Naive thymus-derived CD4-positive, alpha-beta T cell (primary cell): ENCODE measurements at regions not wholly inside any gene's neighbourhood (a gene's known extent, or its start where the extent isn't known, plus 50 kb on each side); places are given as distances from the start of the nearest gene placed in this dataset.

Source experiments
- ATAC-seq: fragments of 150-1000 bp; cut with Tn5 transposase; 2 replicates; pipeline ENCODE4 v1.10.0; 2021; ENCODE audit warnings: mild to moderate bottlenecking, moderate library complexity
- CTCF ChIA-PET: fragments of 350-600 bp; sonication (Branson Sonifier 250); formaldehyde crosslinking; loops from one replicate; lab custom pipeline; 2021; ENCODE audit warnings: antibody characterized with exemption; lab: Charles Lee
- POLR2A ChIA-PET: fragments of 350-600 bp; sonication (Branson Sonifier 250); formaldehyde crosslinking; loops from one replicate; lab custom pipeline; 2021; ENCODE audit warnings: antibody characterized with exemption, inconsistent platforms; lab: Charles Lee
- DNase-seq, 9 donors: peaks; one replicate each; pipeline versions ENCODE4 v3.0.0 to v3.0.0-alpha.2; 2020 to 2022; ENCODE audit warnings: mixed read lengths in 1 of 9
- H3K27ac ChIP-seq: one replicate; pipeline ENCODE4 v1.7.0; 2013; ENCODE audit warnings: mild to moderate bottlenecking, low read depth, low read length, moderate library complexity
- H3K27me3 ChIP-seq, 2 donors: one replicate each; pipeline ENCODE4 v1.7.0; 2013; ENCODE audit warnings: low read length in 2 of 2, mild to moderate bottlenecking in 2 of 2, moderate library complexity in 2 of 2; ENCODE audit not compliant: control insufficient read depth in 2 of 2, insufficient read depth in 2 of 2
- H3K36me3 ChIP-seq, 3 experiments: 1 replicate in 2 of 3; 2 replicates in 1 of 3; pipeline ENCODE4 v1.7.0; 2013; ENCODE audit warnings: low read length in 3 of 3, mild to moderate bottlenecking in 3 of 3, moderate library complexity in 1 of 3; ENCODE audit not compliant: insufficient read depth in 3 of 3, control insufficient read depth in 2 of 3
- H3K4me1 ChIP-seq, 2 donors: one replicate each; pipeline ENCODE4 v1.7.0; 2013; ENCODE audit warnings: low read length in 2 of 2, mild to moderate bottlenecking in 2 of 2, moderate library complexity in 1 of 2; ENCODE audit not compliant: control insufficient read depth in 2 of 2, insufficient read depth in 2 of 2
- H3K4me3 ChIP-seq: 2 replicates; pipeline ENCODE4 v1.7.0; 2013; ENCODE audit warnings: mild to moderate bottlenecking, low read length
- H3K9me3 ChIP-seq, 3 experiments: 1 replicate in 2 of 3; 2 replicates in 1 of 3; pipeline ENCODE4 v1.7.0; 2013; ENCODE audit warnings: low read length in 3 of 3; ENCODE audit not compliant: control insufficient read depth in 2 of 3
- H3K27ac Mint-ChIP-seq, 9 donors: one replicate each; pipeline ENCODE4 v1.8.0; 2020 to 2022; ENCODE audit warnings: mixed read lengths in 9 of 9, mild to moderate bottlenecking in 8 of 9, moderate library complexity in 5 of 9, inconsistent platforms in 2 of 9
- H3K27me3 Mint-ChIP-seq, 5 donors: one replicate each; pipeline ENCODE4 v1.8.0; 2021 to 2022; ENCODE audit warnings: mixed read lengths in 5 of 5, mild to moderate bottlenecking in 1 of 5
- H3K36me3 Mint-ChIP-seq, 5 donors: one replicate each; pipeline ENCODE4 v1.8.0; 2020 to 2022; ENCODE audit warnings: mixed read lengths in 5 of 5, mild to moderate bottlenecking in 3 of 5, inconsistent platforms in 1 of 5
- H3K4me1 Mint-ChIP-seq, 7 donors: one replicate each; pipeline ENCODE4 v1.8.0; 2020 to 2022; ENCODE audit warnings: mixed read lengths in 7 of 7, mild to moderate bottlenecking in 3 of 7, inconsistent platforms in 1 of 7
- H3K4me3 Mint-ChIP-seq, 10 donors: one replicate each; pipeline ENCODE4 v1.8.0; 2020 to 2022; ENCODE audit warnings: mild to moderate bottlenecking in 10 of 10, mixed read lengths in 10 of 10, moderate library complexity in 6 of 10, inconsistent platforms in 2 of 10
- H3K9me3 Mint-ChIP-seq, 11 donors: one replicate each; pipeline ENCODE4 v1.8.0; 2020 to 2022; ENCODE audit warnings: mixed read lengths in 11 of 11, mild to moderate bottlenecking in 4 of 11, inconsistent platforms in 1 of 11, moderate library complexity in 1 of 11
- intact Hi-C, 2 donors: fragments of 100-400 bp; cut with micrococcal nuclease; formaldehyde crosslinking; loops; one replicate each; pipeline ENCODE4 v1.15.1; 2023

- no peak overlapping the region for H3K27ac ChIP-seq
- Mint-ChIP-seq H3K27me3 (peaks cover 0 to 6% (median 4%) of the 10 kb centered on the region in 5 donors), H3K9me3 (peaks cover 0 to 41% (median 22%) of the 10 kb centered on the region in 11 donors), H3K36me3 (peaks cover 0 to 31% (median 0%) of the 10 kb centered on the region in 5 donors), H3K4me3 (peak overlapping the region in 1 of 10 donors; percentile 54), H3K27ac (peak overlapping the region in 1 of 9 donors; percentile 89), H3K4me1 (peaks cover 0 to 34% (median 0%) of the 10 kb centered on the region in 7 donors)
- ChIA-PET POLR2A (no interaction called here), CTCF (no interaction called here)
- DNase-seq (no peak), ATAC-seq (no peak)
- H3K4me1 ChIP-seq, result no peaks in the 10 kb centered on the region
- H3K36me3 ChIP-seq, result no peaks in the 10 kb centered on the region
- H3K9me3 ChIP-seq, result no peaks in the 10 kb centered on the region
- no peaks in the 10 kb centered on the region for H3K27me3 ChIP-seq
- intact Hi-C loops, result no loop called here
- no peak overlapping the region for H3K4me3 ChIP-seq
Observed at GRCh38 chr7:118312966-118313365, 88.5 kb downstream of the ANKRD7 start.

GRCh38 chr7:118324790-118325449 is 100.4 kb downstream of the ANKRD7 start:
- Mint-ChIP-seq H3K27me3 (peaks cover 7 to 27% (median 23%) of the 10 kb centered on the region in 5 donors), H3K9me3 (peaks cover 0 to 5% (median 0%) of the 10 kb centered on the region in 11 donors), H3K4me1 (peaks cover 0 to 6% (median 0%) of the 10 kb centered on the region in 7 donors), H3K4me3 (no peak overlapping the region), H3K27ac (no peak overlapping the region), H3K36me3 (no peaks in the 10 kb centered on the region)
- DNase-seq (no peak), ATAC-seq (no peak)
- H3K27ac ChIP-seq, result no peak overlapping the region
- CTCF ChIA-PET, result no interaction called here
- no peaks in the 10 kb centered on the region for H3K9me3 ChIP-seq
- POLR2A ChIA-PET, result no interaction called here
- intact Hi-C loops, result no loop called here
- H3K36me3 ChIP-seq, result no peaks in the 10 kb centered on the region
- no peak overlapping the region for H3K4me3 ChIP-seq
- no peaks in the 10 kb centered on the region for H3K27me3 ChIP-seq
- no peaks in the 10 kb centered on the region for H3K4me1 ChIP-seq

DNA sequence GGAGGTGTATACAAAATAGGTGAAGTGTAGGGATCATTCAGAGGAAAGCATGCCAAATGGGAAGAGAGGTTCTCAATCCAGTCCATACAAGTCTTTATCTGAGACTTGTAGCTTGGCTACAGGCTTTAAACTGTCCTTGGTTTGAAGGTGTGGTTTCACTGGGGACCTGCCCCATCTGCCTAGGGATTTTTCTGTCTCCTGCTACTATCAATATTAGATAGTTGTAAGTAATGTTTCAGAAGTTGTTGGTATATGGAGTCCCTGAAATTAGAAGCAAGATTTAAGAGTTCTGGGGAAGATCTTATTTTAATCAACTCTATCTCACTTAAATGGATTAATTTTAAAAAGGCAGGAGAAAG is 100.9 kb downstream of the ANKRD7 start:
- Histone ChIP-seq H3K9me3 (no peaks in the 10 kb centered on the region), H3K27ac (no peak overlapping the region), H3K4me1 (no peaks in the 10 kb centered on the region), H3K27me3 (no peaks in the 10 kb centered on the region), H3K36me3 (no peaks in the 10 kb centered on the region), H3K4me3 (no peak overlapping the region)
- intact Hi-C loops, result no loop called here
- ChIA-PET CTCF (no interaction called here), POLR2A (no interaction called here)
- Mint-ChIP-seq H3K27me3 (peaks cover 11 to 27% (median 23%) of the 10 kb centered on the region in 5 donors), H3K4me3 (no peak overlapping the region), H3K27ac (no peak overlapping the region), H3K9me3 (peaks cover 0 to 5% (median 0%) of the 10 kb centered on the region in 11 donors), H3K36me3 (no peaks in the 10 kb centered on the region), H3K4me1 (peaks cover 0 to 6% (median 0%) of the 10 kb centered on the region in 7 donors)
- ATAC-seq (no peak), DNase-seq (no peak)

DNA sequence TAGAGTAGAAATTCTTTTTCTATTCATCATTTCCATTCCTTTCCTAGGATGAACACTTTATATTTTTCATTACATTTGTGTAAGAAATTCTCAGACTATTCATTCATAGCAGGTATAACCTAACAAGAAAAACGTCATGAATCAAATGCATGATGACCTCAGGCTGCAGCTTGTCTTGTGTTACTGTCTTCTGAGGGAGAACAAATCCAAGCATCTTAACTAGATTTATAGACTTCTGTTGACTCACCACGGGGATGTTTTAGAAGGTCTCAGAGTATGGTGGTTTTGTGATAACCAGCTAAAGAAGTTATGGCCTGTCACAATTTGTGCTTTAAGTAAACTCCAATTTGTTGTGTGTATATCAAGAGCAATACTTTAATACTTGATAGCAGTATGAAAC is 102.7 kb downstream of the ANKRD7 start:
- no peak for ATAC-seq
- intact Hi-C loops, result no loop called here
- H3K4me3 ChIP-seq, result no peak overlapping the region
- H3K4me3 Mint-ChIP-seq, result no peak overlapping the region
- no peaks in the 10 kb centered on the region for H3K9me3 ChIP-seq
- no peak for DNase-seq
- no peaks in the 10 kb centered on the region for H3K27me3 ChIP-seq
- no peak overlapping the region for H3K27ac ChIP-seq
- peaks cover 6 to 22% (median 20%) of the 10 kb centered on the region in 5 donors for H3K27me3 Mint-ChIP-seq
- POLR2A ChIA-PET, result no interaction called here
- no peaks in the 10 kb centered on the region for H3K4me1 ChIP-seq
- peaks cover 0 to 5% (median 0%) of the 10 kb centered on the region in 11 donors for H3K9me3 Mint-ChIP-seq
- no peak overlapping the region for H3K27ac Mint-ChIP-seq
- CTCF ChIA-PET, result no interaction called here
- no peaks in the 10 kb centered on the region for H3K36me3 ChIP-seq
- H3K36me3 Mint-ChIP-seq, result no peaks in the 10 kb centered on the region
- H3K4me1 Mint-ChIP-seq, result peaks cover 0 to 6% (median 0%) of the 10 kb centered on the region in 7 donors

GRCh38 chr7:118328505-118329211 is 104.2 kb downstream of the ANKRD7 start:
- ATAC-seq (no peak), DNase-seq (no peak)
- Mint-ChIP-seq H3K27ac (no peak overlapping the region), H3K4me1 (peaks cover 0 to 6% (median 0%) of the 10 kb centered on the region in 7 donors), H3K4me3 (no peak overlapping the region), H3K36me3 (no peaks in the 10 kb centered on the region), H3K27me3 (peaks cover 6 to 22% (median 17%) of the 10 kb centered on the region in 5 donors), H3K9me3 (peaks cover 0 to 5% (median 0%) of the 10 kb centered on the region in 11 donors)
- no peaks in the 10 kb centered on the region for H3K36me3 ChIP-seq
- H3K27ac ChIP-seq, result no peak overlapping the region
- H3K4me1 ChIP-seq, result no peaks in the 10 kb centered on the region
- H3K9me3 ChIP-seq, result no peaks in the 10 kb centered on the region
- ChIA-PET POLR2A (no interaction called here), CTCF (no interaction called here)
- H3K4me3 ChIP-seq, result no peak overlapping the region
- intact Hi-C loops, result no loop called here
- H3K27me3 ChIP-seq, result no peaks in the 10 kb centered on the region

- Histone ChIP-seq H3K27ac (no peak overlapping the region), H3K36me3 (no peaks in the 10 kb centered on the region), H3K4me3 (no peak overlapping the region), H3K27me3 (no peaks in the 10 kb centered on the region), H3K9me3 (no peaks in the 10 kb centered on the region), H3K4me1 (no peaks in the 10 kb centered on the region)
- peaks cover 0 to 6% (median 0%) of the 10 kb centered on the region in 7 donors for H3K4me1 Mint-ChIP-seq
- peaks cover 6 to 16% (median 12%) of the 10 kb centered on the region in 5 donors for H3K27me3 Mint-ChIP-seq
- CTCF ChIA-PET, result no interaction called here
- no peak overlapping the region for H3K4me3 Mint-ChIP-seq
- no peak overlapping the region for H3K27ac Mint-ChIP-seq
- H3K36me3 Mint-ChIP-seq, result no peaks in the 10 kb centered on the region
- intact Hi-C loops, result no loop called here
- no peak for DNase-seq
- peaks cover 0 to 5% (median 0%) of the 10 kb centered on the region in 11 donors for H3K9me3 Mint-ChIP-seq
- POLR2A ChIA-PET, result no interaction called here
- ATAC-seq, result no peak
Observed at GRCh38 chr7:118330388-118330787, 105.9 kb downstream of the ANKRD7 start.
